HG03457 (cell line): ENCODE measurements at regions not wholly inside any gene's neighbourhood (a gene's known extent, or its start where the extent isn't known, plus 50 kb on each side); places are given as distances from the start of the nearest gene placed in this dataset.

Experiments used
- ATAC-seq: cut with Tn5 transposase; IDR thresholded peaks from one replicate; pipeline ENCODE4 v1.9.1; 2021; ENCODE audit warnings: moderate number of reproducible peaks; ENCODE audit not compliant: unreplicated experiment

DNA sequence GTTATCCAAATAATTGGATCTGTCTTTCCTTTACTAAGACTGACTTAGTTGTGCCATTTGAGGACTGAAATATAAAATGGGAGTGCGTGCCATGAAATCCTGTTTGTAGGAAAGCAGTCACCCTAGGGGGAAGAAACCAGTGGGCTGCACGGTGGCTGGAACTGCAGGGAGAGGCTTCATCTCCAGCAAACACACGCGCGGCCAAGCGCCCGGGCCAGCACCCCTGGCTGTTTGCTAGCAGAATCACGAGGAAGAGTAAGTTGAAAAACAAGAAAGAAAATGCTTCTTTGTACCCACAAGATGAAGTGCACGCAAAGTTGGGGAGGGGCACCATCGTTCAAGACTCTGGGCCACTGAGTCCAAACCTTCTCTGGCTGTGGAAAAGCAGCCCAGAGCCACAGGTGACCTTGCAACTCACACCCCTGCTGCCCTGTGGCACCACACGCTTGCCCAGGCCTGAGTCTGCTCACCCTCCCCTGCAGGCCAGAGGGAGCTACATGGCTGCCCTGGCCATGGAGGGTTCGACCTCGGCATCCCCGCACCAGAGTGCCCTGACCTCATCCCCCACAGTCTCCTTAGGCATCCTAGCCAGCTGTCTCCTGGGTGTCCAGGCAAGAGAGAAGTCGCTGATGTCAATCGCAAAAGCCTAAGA lies 55.2 kb downstream of the IRX2 start:
- ATAC-seq: no peak

DNA sequence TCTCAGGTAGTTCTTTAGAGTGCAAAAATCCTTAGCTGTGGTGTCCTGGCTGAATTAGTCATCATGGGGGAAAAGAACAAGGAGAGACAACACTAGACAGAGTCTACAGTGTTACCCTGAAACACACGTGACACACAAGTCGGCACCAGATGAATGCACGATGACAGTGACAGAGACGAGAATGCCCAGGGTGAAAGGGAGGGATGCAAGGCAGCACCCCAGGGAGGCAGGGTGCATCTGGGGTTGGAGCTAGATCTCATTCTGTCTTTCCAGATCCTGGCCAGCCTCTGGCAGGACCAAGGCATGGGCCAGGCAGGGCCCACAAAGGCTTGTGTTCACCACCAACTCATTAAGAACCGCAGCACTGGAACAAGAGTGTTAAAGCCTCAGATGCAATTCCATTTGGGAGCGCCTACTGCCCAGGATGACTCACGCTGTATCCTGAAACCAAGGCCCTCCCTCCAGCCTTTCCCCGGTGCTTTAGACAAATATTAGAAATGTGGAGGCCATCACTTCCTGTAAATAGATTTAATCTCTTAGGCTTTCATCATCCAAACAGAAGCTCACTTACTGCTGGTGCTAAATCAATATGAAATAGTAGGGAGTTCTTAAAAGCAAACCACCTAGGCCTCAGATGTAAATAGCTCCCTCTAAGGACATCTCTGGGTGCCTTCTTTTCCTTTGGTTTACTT lies 56.1 kb downstream of the IRX2 start:
- ATAC-seq: no peak

DNA sequence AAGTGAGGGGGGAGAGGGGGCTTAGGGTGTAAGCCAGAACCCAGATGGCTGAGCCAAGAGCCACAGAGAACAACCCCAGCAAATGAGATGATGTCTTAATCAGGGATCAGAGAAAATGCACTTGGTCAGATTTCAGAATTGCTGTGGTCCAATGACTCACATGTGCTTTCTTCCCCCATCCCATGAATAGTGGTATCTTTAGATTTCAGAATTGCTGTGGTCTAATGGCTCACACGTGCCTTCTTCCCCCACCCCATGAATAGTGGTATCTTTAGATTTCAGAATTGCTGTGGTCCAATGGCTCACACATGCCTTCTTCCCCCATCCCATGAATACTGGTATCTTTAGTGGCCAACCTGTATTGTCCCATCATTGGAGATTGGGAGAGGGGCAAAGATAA lies 59.9 kb downstream of the IRX2 start:
- no peak for ATAC-seq

DNA sequence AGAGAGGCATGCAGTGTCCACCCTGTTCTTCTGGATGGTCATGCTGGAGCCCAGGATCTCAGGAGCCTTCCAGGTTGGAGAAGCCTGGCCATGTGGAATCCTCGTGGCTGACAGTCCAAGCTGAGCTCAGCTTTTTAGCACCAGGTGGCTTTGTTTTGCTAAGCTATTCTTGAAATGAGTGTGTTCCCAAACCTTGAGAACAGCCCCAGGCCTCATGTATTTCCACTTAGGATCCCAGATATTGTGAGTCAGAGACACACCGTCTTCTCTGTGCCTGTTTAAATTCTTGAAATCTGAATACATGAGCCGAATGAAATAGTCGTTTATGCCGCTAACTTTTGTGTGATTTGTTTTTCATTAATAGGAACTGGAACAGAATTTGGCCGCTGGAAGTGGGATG lies 61.2 kb downstream of the IRX2 start:
- ATAC-seq: no peak

DNA sequence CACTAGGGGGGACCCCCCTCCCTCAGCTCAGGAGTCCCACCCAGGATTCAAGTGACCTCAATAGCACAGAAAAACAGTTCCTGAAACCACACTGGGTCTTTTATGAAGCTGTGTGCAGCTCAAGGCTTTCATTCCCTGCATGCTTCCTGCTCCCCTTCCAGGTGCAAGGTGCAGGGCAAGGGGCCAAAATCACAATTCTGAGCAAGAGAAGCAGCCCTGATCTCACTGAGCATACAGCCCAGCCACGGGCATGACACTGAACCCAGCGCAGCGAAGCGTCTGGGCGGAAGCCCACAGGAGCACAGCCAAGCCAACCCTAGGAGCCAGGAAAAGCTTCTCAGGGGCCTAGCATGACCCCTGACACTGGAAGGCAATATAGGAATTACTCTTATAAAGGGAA lies 62.9 kb downstream of the IRX2 start:
- no peak for ATAC-seq

DNA sequence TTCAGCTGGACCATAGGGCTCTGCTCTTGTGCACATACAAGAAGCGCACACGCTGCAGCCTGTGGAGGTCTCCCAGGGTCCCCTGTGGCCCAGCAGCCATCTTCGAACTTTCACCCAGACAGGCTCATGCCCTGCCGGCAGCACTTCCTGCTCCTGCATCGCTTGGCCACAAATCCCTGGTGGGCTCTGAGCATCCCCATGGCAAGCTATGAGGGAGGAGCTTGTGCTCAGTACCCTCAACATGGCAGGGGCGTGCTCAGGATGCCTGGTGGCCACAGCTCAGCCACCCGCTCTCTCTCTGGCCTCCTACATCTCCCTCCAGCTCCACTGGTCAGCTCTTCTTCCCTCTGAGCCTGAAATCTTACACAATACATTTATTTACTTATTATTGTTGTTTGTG lies 63.7 kb downstream of the IRX2 start:
- no peak for ATAC-seq

DNA sequence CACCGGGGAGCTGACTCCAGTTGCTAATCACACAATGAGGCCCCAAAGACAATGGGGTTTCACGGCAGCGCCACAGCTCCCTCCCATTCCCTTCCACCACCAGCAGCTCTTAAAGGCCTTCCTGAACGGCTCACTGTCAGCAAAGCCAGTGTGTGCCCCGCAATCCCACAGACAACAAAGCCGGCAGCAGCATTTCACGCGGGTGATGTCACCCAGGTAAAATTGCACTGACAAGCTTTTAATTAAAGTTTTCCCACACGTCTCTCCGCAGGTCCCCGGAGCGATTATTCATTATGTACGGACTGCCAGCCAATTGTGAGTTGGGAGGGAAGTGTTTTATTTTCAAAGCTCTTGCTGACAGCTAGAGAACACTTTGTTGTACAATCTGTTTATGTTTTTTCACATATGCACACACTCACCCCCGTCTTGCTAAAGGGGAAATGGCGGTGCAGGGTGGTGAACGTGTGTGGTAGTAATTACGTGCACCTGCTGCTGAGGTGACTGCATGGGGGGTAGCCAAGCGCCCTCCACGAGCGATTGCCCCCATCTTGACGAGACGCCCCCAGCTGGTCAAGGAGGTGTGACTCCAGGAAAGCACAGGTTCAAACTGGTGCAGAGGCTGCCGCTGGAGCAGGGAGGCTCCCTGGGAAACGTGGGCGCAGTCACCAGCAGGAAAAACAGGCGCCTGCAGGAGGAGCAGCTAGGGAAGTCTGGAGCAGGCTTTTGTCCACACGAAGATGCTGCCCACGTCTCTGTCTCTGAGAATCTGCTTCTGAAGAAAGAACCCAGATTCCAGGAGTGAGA lies 65.0 kb downstream of the IRX2 start:
- ATAC-seq: no peak

DNA sequence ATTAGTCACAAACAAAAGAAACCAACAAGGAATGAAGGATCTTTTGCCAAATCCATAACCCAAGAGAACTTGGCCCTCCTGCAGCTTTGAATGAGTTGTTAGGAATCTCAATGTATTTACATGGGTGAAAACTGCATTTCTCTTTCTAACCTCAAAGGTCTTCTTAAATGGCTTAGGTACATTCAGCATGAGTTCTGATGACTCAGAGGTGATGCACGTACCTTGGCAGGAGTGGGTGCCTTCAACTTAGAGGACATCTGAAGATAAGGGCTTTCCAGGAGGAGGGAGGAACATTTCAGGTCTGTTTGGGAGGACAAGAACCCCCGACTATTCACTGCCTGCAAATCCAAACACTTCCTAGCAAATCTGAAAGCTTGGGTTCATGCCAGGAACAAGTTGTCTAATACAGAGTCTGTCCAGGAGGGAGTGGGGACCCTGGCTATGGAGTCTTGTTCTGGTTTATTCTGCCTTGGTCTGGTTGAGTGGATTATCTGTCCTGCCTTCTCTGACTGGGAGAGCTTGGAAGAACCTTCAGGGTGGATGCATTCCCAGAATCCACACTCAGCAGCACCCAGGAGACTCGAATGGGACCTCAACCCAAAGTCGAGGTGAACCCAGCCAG lies 65.7 kb downstream of the IRX2 start:
- no peak for ATAC-seq

DNA sequence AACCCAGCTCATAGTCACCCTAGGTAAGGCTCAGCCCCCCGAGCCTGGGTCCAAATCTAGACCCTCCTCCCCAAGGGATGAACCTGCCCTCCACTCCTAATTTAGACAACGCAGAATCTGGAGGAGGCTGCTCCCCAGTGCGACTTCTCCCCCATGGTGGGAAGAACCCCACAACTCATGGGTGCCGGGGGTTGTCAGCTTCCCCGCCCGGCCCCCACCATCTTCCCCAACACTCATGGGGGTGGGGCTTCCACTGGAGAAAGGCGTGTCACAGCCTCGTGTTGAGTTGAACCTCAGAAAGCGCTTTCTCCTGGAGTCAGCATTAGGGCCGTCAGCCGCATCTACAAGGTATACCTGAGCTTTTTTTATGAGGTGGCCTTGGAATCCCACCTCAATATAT lies 66.9 kb downstream of the IRX2 start:
- no peak for ATAC-seq

DNA sequence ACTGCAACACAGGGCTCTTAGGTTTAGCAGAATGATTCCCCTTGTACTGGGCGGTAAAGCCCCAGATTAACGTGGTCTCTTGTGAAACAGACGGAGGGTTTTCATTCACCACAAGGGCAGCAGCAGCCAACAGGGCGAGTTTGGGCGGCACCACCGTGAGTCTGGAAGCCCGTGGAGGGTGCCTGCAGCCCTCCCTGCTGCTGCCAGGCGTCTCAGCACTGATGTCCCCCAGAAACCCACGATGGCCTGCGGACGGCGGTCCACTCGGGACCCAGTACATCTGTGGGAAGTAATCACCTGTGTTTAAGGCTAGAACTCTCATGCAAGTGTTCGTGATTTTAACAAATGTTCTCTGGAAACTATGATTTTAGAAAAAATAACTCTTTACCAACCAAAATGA lies 67.8 kb downstream of the IRX2 start:
- ATAC-seq: no peak

DNA sequence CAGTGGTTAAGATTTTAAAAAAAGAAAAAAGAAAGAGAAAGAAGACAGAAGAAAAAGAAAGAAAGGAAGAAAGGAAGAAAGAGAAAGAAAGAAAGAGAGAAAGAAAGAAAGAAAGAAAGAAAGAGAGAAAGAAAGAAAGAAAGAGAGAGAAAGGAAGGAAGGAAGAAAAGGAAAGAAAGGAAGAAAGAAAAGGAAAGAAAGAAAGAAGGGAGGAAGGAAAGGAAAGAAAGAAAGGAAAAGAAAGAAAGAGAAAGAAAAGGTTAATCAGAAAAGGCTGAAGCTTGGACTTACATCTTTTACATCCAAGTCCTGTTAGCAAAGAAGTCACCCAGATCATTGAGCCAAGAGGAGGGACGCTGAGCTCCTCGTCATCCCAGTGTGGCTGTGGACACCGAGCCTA lies 70.0 kb downstream of the IRX2 start:
- ATAC-seq: no peak

DNA sequence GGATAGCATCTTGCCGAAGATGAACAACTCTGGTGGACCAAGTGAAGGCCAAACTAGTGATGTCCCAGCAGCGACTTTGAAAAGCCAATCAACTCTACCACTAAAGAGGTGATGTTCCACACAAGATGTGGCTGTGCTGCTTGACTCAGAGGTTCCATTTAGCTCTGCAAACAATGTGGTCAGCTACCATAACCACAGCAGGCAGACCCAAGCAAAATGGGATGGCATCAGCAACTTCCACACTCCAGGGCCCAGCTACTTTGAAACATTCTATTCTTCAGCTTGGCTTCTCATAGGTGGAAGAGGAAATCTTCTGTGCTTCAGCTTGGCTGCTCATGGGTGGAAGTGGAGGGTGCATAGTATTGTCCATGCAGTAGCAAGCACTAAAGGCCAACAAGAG lies 70.5 kb downstream of the IRX2 start:
- ATAC-seq: no peak

DNA sequence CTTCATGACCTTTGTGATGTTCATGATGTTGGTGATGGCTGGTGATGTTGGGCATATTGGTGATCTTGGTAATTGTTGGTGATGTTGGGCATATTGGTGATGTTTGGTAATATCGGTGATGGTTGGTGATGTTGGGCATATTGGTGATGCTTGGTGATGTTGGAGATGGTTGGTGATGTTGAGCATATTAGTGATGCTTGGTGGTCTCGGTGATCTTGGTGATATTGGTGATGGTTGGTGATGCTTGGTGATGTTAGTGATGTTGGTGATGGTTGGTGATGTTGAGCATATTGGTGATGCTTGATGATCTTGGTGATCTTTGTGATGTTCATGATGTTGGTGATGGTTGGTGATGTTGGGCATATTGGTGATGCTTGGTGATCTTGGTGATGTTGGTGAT lies 73.8 kb downstream of the IRX2 start:
- no peak for ATAC-seq

DNA sequence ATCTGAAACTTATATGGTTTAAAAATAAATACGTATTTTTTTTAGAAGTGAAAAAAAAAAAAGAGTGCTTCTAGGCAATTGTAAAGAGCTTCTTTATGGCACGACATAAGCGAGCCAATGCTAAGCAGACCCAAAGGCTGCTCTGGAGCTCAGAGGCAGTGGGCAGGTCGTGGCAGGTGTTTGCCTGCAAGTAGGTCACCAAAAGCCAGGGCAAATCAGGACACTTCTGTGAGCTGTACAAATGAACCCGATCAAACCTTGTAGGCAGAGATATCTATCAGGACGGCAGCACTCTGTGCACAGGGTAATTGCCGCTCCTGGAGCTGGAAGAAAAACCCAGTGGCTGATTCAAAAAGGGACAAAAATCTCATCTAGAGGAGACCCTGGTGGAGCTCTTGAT lies 75.9 kb downstream of the IRX2 start:
- ATAC-seq: no peak

DNA sequence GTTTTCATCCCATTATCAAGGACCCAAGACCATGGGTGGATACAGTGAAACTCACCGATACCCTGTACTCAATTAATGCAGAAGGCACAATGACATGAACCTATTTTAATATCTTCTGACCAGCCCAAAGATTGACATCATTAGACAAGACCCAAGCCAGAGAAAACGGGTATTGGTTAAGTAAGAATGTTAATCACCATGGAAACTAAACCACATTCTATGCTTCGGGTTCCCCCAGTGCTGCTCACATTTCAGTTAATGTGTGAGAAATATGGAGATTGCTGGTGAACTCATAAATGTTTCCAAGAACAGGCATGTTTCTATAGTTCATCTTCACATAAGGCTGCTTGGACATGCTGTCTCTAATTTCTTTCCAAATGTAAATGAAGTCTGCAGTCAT lies 77.0 kb downstream of the IRX2 start:
- no peak for ATAC-seq

DNA sequence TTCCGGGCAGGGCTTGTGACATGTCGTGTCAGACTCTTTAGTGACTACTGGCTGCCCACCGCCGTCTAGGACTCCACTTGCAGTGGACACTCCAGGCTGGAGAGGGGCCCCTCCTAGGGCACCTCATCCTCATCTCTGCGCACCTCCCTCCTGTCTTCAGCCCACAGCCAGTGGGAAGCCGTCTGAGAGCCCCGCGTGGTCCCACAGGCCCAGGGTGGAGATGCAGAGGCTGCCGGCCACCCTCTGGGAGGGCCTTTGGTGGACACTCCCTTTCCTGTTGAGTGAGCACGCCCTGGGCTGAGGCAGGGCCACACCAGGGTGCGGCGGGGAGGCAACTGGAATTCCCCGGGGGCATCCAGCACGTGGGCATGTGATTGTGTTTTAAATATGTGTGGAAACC lies 80.5 kb downstream of the IRX2 start:
- no peak for ATAC-seq

DNA sequence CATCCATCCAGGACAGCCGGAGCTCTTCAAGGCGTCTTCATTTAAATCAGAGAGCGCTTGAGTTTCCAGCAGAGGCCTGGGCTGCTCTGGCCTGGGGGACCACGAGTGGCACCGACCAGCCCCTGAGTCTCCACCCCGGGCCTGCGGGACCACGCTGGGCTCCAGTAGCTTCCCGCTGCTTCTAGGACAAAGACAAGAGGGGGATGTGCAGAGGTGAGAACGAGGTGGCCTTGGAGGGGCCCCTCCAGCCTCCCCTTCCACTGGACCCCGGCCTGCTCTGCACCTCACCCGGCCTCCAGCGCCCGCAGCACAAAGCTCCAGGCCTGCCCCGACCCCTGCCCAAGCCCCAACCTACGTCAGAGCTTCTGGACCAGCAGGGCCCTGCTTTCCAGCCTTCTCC lies 81.6 kb downstream of the IRX2 start:
- ATAC-seq: no peak

DNA sequence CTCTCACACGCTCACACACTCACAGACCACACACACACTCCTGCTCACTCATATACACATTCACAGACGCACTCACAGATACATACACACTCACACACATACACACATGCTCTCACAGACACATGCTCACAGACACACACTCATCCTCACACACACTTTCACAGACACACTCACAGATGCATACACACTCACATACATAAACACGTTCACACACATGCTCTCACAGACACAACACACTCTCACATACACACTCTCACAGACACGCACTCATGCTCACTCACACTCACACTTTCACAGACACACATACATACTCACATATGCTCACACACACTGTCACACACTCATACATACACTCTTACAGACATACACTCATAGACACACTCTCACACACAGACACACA lies 82.2 kb downstream of the IRX2 start:
- no peak for ATAC-seq

DNA sequence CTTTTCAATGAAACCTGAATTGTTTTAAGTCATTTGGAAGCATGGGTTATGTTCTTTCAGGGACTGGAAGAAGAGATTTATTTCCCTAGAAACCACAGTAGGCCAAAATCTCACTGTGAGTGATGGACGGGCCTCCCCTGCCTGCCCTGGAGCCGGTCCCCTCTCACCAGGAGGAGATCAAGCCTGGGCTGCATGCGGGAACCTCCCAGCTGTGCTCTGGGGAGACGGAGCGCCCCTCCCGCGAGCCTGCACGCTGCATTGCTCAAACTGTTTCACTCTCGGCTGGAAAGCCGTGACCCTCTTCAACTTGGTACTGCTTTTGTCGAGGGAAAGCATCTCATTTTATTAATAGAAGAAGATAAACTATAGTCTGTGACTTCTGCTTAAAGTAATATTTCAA lies 85.4 kb downstream of the IRX2 start:
- no peak for ATAC-seq

DNA sequence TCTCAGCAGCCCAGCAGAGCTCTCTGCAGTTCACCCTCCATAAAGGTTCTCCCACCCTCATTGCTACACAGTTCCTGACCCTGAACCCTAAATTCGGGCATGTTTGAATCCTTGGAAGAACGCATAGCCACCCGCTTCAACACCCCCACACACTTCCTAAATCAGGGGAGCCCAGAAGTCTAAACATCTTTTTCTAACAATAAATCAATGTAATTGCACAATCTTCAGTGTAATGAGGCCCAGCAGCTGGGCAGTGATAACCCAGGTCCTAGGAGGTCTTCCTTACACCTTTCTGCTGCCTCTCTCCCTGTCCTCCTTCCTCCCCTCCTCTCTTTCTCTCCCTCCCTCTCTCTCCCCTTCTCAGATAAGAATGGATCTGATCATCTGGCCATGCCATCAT lies 88.0 kb downstream of the IRX2 start:
- no peak for ATAC-seq

DNA sequence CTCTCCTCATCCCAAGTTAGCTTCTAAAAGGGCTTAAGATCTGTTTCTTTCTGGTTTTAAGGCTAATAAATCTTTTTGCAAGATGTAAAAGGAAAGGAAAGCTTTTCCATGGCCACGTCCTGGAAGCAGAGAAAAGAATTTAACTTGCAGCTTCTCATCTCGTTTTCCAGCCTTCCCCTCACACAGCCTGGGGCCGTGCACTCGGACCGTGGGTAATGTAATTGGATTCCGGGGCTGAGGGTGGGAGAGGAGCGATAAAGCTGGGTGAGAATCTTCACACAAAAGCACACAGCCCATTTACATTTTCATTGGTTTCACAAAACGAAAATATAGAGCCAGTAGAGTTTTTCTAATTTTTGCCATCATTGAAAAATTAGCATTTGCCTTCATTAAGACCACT lies 91.2 kb downstream of the IRX2 start:
- ATAC-seq: no peak
